ENCODE measurements at regions not wholly inside any gene's neighbourhood (a gene's known extent, or its start where the extent isn't known, plus 50 kb on each side); places are given as distances from the start of the nearest gene placed in this dataset.
"Not testable (repeated sequence)": the region's sequence is repeated elsewhere in the genome, so short reads cannot be mapped to it uniquely, and the experiment has no call there.

- DNase-seq, result no peak
Observed at GRCh38 chr20:4508773-4509172, 177.5 kb upstream of the PRNP start.

GRCh38 chr20:4507288-4507719 is 179.0 kb upstream of the PRNP start:
- no peak for DNase-seq

- DNase-seq, result no peak
Observed at GRCh38 chr20:4504814-4505213, 181.4 kb upstream of the PRNP start.

- no peak for DNase-seq
Observed at GRCh38 chr20:4502756-4503155, 183.5 kb upstream of the PRNP start.

- DNase-seq, result no peak
Observed at GRCh38 chr20:4493386-4493785, 192.9 kb upstream of the PRNP start.

GRCh38 chr20:4491643-4492042 is 194.6 kb upstream of the PRNP start:
- DNase-seq, result no peak

GRCh38 chr20:4490606-4491280 is 195.5 kb upstream of the PRNP start:
- DNase-seq, result no peak

- DNase-seq, result no peak
Observed at GRCh38 chr20:4490045-4490444, 196.2 kb upstream of the PRNP start.

- no peak for DNase-seq
Observed at GRCh38 chr20:4488407-4489339, 197.6 kb upstream of the PRNP start.

GRCh38 chr20:4484379-4484997 is 201.8 kb upstream of the PRNP start:
- no peak for DNase-seq

- no peak for DNase-seq
Observed at GRCh38 chr20:4483961-4484360, 202.3 kb upstream of the PRNP start.

GRCh38 chr20:4483486-4483885 is 202.8 kb upstream of the PRNP start:
- DNase-seq, result no peak

GRCh38 chr20:4480104-4480503 is 206.2 kb upstream of the PRNP start:
- DNase-seq, result no peak

- DNase-seq, result no peak
Observed at GRCh38 chr20:4476903-4477500, 209.3 kb upstream of the PRNP start.

GRCh38 chr20:4472906-4473305 is 213.3 kb upstream of the PRNP start:
- no peak for DNase-seq

- DNase-seq, result no peak
Observed at GRCh38 chr20:4471221-4471620, 215.0 kb upstream of the PRNP start.

- DNase-seq, result no peak
Observed at GRCh38 chr20:4470375-4470774, 215.9 kb upstream of the PRNP start.

GRCh38 chr20:4469910-4470309 is 216.3 kb upstream of the PRNP start:
- DNase-seq, result no peak

- no peak for DNase-seq
Observed at GRCh38 chr20:4468114-4468513, 218.1 kb upstream of the PRNP start.

- DNase-seq, result no peak
Observed at GRCh38 chr20:4465855-4466545, 216.9 kb upstream of the ADRA1D start.

GRCh38 chr20:4465212-4465611 is 216.1 kb upstream of the ADRA1D start:
- no peak for DNase-seq

GRCh38 chr20:4462801-4463200 is 213.7 kb upstream of the ADRA1D start:
- DNase-seq, result not testable (repeated sequence)

- no peak for DNase-seq
Observed at GRCh38 chr20:4459081-4459480, 210.0 kb upstream of the ADRA1D start.
